T-helper 2 cell treated with Interferon-gamma antibody and Interleukin-4, amounts not matched to agents 100 ng/mL and 5 ng/mL, for 36 hours (primary cell): ENCODE measurements at regions not wholly inside any gene's neighbourhood (a gene's known extent, or its start where the extent isn't known, plus 50 kb on each side); places are given as distances from the start of the nearest gene placed in this dataset.

Experiments
- intact Hi-C: fragments of 100-400 bp; cut with micrococcal nuclease; formaldehyde crosslinking; loops from one replicate; pipeline ENCODE4 v1.15.1; 2023

DNA sequence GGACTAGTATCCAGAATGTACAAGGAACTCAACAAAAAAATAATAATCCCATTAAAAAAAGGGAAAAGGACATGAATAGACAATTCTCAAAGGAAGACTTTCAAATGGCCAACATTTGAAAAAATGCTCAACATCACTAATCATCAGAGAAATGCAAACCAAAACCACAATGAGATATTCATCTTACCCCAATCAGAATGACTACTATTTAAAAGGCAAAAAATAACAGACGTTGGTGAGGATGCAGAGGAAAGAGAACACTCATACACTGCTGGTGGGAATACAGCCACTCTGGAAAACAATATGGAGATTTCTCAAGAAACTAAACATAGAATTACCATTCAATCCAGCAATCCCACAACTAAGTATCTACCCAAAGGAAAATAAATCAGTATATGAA lies 133.1 kb downstream of the KDR start:
- intact Hi-C loops = no loop called here

DNA sequence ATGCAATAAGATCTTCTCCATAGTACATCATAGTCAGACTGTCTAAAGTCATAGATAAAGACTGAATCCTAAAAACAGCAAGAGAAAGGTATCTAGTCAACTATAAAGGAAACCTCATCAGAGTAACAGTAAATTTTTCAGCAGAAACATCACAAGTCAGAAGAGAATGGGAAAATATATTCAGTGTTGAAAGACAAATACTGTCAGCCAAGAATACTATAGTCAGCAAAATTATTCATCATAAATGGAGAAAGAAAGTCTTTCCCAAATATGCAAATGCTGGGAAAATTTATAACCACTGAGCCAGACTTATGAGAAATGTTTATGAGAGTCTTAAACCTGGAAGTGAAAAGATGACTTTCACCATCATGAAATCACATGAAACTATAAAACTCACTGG lies 136.7 kb downstream of the KDR start:
- intact Hi-C loops = no loop called here

DNA sequence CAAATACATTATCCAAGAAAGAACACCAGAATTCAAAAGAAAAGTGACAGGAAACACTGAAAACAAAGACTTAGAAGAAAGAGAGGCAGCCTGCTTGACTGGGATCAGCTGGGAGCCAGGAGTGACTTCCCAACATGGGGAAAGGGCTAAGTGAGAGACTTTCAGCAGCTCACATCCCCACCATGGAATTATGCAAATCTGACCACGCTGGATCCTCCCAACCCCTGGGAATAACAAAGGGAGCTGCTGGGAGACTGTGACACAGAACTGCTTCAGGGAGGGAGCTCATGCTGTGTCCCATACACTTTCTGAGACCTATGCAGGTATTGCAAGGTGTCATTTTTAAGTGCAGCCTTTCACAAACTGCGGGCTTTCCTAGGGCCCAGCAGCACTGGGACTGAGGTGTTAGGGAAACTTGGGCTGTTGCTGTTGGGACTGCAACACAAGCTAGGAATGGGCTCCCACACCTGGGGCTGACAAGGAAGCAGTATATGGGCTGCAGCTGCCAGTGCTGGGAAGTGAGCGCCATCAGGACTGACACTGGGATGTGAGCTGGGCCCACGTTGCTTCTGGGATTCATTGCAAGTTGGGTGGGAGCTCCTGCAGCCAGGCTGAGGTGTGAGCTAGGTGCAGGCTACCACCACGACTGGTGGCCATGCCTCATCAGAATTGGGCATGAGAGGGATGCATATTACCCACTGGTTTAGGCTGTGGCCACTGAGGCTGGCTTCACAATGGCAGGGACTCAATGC lies 139.1 kb downstream of the KDR start:
- intact Hi-C loops = no loop called here

DNA sequence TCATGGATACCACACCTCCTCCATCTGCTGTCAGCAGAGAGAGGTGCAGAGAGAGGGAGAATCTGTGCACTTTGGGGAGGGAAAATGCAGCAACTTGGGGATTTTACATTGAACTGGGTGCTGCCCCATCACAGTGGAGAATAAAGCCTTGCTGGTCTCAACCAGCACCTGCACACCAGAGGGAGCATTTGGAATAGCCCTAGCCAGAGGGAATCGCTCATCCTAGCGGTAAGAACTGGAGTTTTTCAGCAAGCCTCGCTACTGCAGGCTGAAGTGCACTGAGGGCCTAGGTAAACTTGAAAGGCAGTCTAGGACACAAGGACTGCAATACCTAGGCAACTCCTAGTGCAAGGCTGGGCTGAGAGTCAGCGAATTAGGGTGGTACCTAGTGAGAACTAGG lies 148.7 kb downstream of the KDR start:
- intact Hi-C loops = loop anchor here (10.0 kb wide), 1 partner anchor 338 kb away; no protein-coding TSS in a partner anchor

DNA sequence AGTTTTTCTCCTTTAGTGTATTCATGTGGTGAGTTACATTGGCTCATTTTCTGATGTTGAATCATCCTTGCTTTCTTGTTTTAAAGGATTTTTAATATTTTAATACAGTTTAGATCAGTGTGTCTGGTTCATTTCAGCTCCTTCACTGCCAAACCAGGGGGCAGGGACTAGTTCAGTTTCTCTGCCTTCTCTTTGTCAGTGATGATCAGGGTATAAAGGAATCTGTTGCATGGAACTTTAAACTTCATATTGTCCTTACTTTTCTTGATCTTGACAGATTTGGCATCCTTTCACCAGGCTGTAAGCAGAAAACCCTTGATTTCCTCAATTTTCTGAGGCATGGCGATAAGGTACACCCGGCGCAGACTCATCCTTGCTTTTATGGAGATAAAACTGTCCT lies 149.4 kb downstream of the KDR start:
- intact Hi-C loops = loop anchor here (10.0 kb wide), 1 partner anchor 339 kb away; no protein-coding TSS in a partner anchor

DNA sequence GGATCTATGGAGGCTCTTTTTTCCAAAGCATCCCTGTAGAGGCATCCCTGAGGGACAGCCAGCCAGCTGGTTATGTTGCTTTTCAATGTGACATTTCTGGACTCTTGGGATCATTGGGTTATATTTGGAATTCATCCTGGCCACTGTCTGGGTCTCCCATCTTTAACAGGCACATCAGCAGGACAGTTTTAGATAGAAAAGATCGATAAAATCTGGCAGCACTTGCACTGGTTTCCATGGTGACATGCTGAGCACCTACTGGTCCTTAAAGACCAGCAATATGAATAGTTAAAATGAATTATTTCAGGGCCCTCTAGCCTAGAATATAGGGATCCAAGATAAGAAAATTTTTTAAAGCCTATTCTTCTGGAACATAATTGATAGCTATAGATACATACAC lies 151.6 kb downstream of the KDR start:
- intact Hi-C loops = loop anchor here (5.0 to 10.0 kb wide), 2 partner anchors 341 to 894 kb away; no protein-coding TSS in a partner anchor

DNA sequence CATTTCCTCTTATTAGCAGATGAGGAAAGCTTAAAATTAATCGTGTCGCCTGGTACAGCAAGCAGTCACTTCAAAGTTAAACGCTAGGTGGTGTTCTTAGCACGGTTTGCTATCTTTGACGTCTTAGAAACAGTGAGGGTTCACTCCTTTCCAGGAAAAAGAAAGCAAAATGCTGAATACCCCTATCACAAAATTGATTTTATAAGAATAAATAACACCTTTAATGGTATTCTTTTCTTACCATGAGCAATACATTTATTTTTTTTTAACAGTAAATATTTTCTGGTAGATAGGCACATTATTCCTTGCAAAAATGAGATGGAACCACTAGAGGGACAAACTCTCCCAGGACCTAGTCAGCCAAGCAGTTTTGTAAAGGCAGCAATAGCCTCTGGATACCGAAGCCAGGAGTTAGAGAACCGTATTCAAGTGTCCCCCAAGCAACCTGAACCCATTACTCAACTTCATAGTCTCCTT lies 153.9 kb downstream of the KDR start:
- intact Hi-C loops = loop anchor here (5.0 to 10.0 kb wide), 2 partner anchors 343 to 896 kb away; no protein-coding TSS in a partner anchor

DNA sequence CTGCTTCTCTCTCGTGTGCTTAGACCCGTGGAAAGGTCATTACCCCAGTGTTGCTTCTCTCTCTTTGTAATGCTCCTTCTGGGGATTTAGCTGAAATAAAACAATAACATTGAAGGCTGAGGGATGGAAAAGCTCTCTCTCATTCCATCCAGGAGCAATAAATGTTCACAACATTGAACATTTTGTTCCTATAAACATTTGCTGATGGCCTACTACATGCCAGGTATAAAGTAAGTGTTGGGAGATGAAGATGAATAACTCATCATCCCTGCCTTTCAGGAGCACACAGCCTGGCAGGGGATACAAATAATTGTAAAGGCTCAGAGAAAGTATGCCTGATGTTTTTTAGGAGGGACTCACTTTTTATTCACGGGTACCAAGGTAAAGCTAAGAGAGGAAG lies 158.1 kb downstream of the KDR start:
- intact Hi-C loops = no loop called here

DNA sequence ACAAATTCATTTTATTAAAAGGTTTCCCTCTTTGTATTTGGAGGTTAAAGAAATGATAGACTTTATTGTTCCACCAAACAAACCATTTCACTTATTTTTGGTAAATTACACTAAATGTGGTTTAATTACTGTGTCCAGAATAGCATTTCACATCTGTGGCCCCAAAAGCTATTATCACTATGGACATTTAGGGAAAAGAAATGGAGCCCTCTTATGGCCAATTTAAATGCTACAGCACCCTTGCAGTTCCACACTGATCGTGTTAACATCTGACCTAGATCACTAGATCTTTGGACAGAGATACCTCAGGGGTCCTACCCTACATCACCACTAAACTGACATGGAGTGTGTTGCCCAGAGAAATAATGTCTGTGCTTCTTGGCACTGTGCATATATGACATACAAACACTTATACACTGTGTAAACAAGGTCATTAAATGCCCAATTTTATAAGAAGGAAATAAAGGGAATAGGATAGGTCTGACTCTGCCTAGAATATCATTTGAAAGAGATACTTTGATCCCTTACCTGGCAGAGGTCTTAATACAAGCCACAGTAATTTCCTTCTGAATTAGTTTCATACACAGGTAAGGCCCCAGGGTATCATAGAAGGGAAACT lies 163.9 kb downstream of the KDR start:
- intact Hi-C loops = loop anchor here (2.0 kb wide), 1 partner anchor 639 kb away; no protein-coding TSS in a partner anchor

DNA sequence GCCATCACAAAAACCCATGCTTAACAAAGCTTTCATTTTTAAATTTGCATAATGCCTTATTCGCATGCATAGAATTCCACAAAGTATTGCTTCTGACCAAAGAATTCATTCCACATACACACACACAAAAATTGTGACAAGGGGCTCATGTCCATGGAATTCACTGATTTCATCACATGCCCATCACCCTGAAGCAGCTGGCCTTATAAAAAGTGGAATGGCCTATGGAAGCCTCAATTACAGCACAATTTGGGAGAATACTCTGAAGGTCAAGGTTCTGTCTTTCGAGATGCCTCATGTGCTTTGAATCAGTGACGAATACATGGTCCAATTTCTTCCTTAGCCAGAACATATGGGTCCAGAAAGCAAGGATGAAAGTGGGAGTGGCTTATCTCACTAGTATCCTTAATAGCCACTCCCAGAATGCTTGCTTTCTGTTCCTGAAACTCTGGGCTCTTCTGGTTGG lies 165.7 kb downstream of the KDR start:
- intact Hi-C loops = loop anchor here (2.0 kb wide), 1 partner anchor 637 kb away; no protein-coding TSS in a partner anchor

DNA sequence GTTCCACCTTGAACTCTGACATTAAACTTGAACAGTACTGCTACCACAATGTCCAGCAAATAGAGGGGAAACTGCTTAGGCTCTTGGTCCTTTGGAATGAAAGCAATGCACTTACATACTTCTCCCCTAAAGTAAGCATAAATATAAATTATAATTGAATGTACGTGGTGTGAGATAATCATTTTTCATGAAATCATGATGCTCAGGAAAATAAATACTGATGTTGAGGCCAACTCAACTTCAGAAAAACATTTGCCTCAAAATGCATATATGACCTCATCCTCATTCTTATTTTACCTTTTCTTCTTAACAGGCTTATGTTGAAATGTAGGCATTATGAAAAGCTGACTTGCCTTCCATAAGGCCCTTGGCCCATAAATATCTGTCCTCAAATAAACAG lies 166.3 kb downstream of the KDR start:
- intact Hi-C loops = no loop called here

DNA sequence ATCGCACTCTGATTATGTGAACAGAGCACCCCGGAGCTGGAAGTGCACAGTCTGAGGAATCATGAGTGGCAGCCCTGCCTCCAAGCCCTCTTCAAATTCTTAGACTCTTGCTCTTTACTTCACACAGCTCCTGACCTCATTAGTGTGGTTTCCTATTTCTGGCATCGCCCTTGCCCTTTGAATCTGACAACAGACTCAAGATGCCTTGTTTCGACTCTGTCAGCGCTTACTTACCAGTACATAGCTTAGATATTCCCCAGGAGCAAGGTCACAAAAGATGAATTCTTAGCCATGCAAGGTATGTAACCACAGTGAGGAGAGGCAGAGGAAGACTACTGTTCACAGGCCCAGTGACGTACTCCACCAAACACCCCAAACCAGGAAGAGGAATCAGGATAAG lies 167.2 kb downstream of the KDR start:
- intact Hi-C loops = no loop called here

DNA sequence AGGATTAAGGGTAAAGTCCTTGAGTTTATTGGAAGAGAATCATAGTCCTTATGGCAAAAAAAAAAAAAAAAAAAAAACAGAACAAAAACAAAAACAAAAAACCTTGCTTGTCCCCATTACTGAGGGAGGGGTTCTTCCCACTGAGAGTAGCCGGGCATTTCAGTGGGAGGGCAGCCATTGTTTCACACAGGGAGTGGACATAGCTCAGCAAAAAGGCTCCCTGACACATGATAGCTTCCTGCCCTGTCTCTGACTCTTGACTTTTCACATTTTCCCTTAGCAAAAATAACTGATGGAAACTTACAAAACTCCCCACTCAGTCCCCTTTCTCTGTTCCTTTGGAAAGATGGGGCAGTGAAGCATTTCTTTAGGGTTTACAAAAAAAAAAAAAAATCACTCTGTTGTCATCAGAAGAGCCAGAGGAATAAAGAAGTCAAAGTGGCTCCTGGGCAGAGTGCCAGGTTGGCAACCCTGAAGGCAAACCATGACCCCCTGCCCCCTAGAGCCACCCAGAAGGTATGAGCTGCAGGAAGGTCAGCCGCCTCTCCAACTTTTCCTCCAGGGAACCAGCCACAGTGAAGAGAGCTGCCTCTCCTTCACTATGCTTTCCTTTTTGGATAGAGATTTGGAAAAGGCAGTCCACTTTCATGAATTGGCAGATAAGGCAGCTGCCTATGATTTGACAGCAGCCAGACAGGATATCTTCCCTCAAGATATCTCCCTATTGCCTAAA lies 170.6 kb downstream of the KDR start:
- intact Hi-C loops = no loop called here

DNA sequence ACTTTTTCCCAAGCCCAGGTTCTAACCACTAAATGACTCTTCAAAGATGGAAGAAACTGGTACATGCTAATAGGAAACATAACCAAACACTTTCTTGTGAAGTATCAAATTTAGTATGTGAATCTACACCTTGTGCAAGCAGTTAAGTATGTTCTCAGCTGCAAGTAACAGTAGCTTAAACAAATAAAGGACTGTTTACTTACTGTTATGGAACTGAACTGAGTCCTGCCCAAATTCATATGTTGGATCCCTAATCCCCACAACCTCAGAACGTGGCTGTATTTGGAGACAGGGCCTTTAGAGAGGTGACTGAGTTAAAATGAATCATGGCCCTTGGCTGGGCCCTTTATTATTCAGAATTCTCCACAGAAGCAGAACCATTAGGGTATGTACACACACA lies 178.7 kb downstream of the KDR start:
- intact Hi-C loops = no loop called here

DNA sequence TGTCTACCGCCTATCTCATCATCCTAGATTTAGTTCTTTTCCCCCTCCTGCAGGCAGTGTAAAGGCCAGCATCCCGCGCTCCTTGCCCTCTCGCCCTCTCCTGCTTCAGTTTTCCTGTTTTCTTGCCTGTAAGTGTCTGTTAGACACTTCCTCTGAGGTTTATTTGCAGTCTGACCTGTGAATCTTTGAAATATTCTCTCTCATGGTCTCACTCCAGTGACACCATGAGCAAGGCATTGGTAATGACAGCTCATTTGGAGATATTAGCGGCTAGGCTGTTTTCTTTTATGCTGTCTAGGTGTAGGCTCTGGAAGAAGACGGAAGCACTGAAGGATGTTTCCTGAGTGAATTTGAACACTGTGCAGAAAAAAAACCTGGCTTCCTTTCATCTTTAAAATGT lies 179.6 kb downstream of the KDR start:
- intact Hi-C loops = no loop called here

DNA sequence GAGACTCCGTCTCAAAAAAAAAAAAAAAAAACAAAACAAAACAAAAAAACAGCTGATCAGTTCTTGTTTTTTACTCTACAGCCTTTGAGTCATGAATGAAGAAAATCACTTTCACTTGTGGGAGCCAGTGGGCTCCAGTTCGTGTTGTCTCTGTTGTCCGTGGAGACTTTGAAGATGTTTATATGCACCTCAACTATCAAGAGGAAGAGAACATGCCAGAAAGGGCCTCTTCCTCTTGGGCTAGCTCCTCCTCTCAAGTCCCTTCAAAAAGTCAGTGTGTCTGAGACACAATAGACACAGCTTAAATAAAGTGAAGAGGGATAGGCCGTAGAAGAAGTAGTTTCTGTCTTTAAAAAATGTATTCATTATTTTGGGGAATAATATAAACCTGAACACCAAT lies 182.7 kb downstream of the KDR start:
- intact Hi-C loops = loop anchor here (2.0 kb wide), 1 partner anchor 910 kb away; the partner anchor contains the start of gene EXOC1

DNA sequence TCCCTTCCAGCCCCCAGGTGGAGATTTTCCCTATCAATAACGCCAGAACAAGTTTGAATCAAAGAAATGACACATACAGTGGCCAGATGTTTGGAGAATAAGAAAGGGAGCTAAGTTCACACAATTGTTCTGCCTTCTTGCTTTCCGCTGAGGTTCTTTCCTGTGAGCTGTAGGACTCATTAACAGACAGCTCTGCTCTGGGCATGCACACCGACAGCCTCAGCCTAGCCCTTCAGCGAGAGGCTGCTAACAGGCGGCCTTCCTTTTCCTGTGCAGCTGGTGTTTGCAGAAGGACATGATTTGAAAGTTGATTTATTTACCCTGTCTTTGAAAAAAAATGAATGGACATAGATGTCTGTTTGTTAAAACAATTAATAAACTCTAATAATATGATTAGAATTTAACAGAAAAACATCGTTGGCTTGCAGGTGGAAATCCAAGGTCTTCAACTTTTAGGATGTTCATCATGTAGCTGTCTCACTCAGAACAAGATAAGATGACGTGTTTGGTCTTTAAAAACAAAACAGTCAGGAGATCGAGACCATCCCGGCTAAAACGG lies 183.3 kb downstream of the KDR start:
- intact Hi-C loops = loop anchor here (2.0 kb wide), 1 partner anchor 911 kb away; the partner anchor contains the start of gene EXOC1

DNA sequence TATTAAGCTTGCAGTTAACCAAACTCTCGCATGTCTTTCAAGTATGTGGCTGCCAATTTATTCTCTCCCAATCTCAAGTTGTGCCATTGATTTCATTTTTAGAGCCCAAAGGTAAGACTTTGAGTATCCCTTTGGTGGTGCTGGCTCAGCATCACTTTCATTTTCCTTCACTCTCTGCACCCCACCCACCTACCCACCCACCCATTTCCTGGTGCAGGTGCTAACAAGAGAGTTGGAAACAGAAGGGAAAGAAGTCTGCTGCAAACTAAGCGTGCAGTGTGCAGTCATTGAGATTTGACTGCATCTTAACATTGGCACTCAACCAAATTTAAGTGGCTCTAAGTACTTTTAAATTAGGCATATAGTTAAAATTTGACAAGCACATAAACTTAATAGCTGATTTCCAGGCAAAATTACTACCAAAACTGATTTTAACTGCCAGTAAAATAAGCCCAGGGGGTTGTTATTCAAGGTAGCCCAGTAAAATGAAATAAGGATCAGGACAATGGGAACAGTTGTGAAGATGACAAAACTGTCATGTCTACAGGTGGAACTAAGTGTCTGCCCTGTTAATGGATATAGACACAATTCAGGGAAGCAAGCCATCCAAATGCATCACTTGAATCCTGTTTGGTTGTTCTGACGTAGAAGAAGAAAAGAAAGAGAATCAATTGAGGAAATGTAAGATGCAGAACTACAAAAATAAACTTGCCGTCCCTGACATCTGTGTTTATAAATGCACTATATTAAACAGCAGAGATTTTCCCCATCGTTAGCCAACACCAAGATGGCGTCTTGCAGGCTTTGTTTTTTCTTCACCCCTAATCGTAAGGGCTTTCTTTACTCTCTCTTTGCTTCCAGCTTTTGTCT lies 184.2 kb downstream of the KDR start:
- intact Hi-C loops = no loop called here

DNA sequence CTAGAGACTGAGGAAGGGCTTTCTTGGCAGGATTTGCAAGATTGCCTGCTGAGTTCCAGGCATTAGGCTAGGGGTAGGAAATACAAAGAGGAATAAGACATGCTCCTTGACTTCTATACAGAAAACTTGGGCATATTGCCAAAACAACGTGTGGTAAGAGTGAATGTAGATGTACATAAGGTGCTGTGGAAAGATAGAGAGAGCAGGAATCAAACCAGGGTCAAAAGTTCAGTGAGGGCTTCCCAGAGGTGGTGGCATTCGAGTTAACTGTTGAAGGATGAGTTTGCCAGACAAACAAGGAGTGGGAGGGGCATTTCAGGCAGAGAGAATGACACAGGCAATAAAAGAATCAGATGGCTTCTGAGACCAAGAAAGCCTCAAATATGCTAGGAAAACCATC lies 187.9 kb downstream of the KDR start:
- intact Hi-C loops = no loop called here

DNA sequence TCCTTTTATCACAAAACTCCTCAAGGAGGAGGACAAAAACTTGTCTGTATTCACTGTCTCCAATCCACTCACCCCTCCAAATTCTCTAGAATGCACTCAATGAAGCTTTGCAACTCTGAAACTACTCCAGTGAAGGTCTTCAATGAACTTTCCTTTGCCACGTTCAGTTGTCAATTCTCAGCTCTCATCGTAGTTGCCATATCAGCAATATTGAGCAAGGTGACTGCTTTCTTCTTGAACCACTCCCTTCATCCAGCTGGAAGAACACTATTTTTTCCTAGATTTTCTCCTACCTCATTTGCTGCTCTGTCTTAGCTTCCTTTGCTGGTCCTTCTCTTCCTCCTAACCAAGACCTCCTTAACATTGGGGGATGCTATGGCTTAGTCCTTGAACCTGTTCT lies 191.8 kb downstream of the KDR start:
- intact Hi-C loops = no loop called here
